PC-3 (cell line): ENCODE measurements at regions not wholly inside any gene's neighbourhood (a gene's known extent, or its start where the extent isn't known, plus 50 kb on each side); places are given as distances from the start of the nearest gene placed in this dataset.

ENCODE experiments used
- ATAC-seq: fragments of 200-7000 bp; cut with Tn5 transposase; 2 replicates; pipeline ENCODE4 v1.9.1; 2020; ENCODE audit warnings: mild to moderate bottlenecking, moderate library complexity
- BruUV-seq: library from RNA; stranded (reverse); fragments of 400-500 nt; replicated peaks from 2 replicates; lab custom pipeline; 2021; lab: Mats Ljungman, UMichigan
- CTCF ChIA-PET: fragments of 300-600 bp; sonication (Branson Sonifier 250); formaldehyde crosslinking; loops from one replicate; lab custom pipeline; 2022; ENCODE audit warnings: antibody characterized with exemption; lab: Charles Lee
- POLR2A ChIA-PET: fragments of 300-600 bp; sonication (Branson Sonifier 250); formaldehyde crosslinking; loops from one replicate; lab custom pipeline; 2022; ENCODE audit warnings: antibody characterized with exemption; ENCODE audit not compliant: unreplicated experiment; lab: Charles Lee
- DNase-seq: peaks from one replicate; pipeline ENCODE4 v3.0.0-alpha.2; 2015
- H2AFZ ChIP-seq: fragments of 300-600 bp; sonication (generic); 2 replicates; pipeline ENCODE4 v1.6.0; 2016; ENCODE audit warnings: antibody characterized with exemption, low read length
- H3F3A ChIP-seq: fragments of 300-600 bp; sonication (generic); one replicate; pipeline ENCODE4 v1.6.0; 2017; ENCODE audit warnings: antibody characterized with exemption, low read length, control low read depth, mild to moderate bottlenecking; ENCODE audit not compliant: unreplicated experiment
- H3K27ac ChIP-seq: fragments of 300-600 bp; sonication (generic); 2 replicates; pipeline ENCODE4 v1.5.1; 2016; ENCODE audit warnings: mild to moderate bottlenecking, low read length
- H3K27me3 ChIP-seq: fragments of 300-600 bp; sonication (generic); 2 replicates; pipeline ENCODE4 v1.6.1; 2016; ENCODE audit warnings: low read length, mixed read lengths
- H3K36me3 ChIP-seq: fragments of 300-600 bp; sonication (generic); 2 replicates; pipeline ENCODE4 v1.6.1; 2016; ENCODE audit warnings: low read depth, mixed run types, low read length, mixed read lengths
- H3K4me1 ChIP-seq: fragments of 300-600 bp; sonication (generic); 2 replicates; pipeline ENCODE4 v1.5.1; 2016; ENCODE audit warnings: low read length; ENCODE audit not compliant: insufficient read depth
- H3K4me2 ChIP-seq: fragments of 300-600 bp; sonication (generic); 2 replicates; pipeline ENCODE4 v1.6.0; 2016; ENCODE audit warnings: low read length
- H3K4me3 ChIP-seq: fragments of 300-600 bp; sonication (generic); 2 replicates; pipeline ENCODE4 v1.5.1; 2016; ENCODE audit warnings: mild to moderate bottlenecking, low read length, mixed read lengths
- H3K79me2 ChIP-seq: fragments of 300-600 bp; sonication (generic); 2 replicates; pipeline ENCODE4 v1.6.1; 2017; ENCODE audit warnings: low read length, mixed read lengths
- H3K9ac ChIP-seq: fragments of 300-600 bp; sonication (generic); 2 replicates; pipeline ENCODE4 v1.6.0; 2016; ENCODE audit warnings: mild to moderate bottlenecking, low read length
- H3K9me2 ChIP-seq: fragments of 300-600 bp; sonication (generic); replicated peaks from 2 replicates; pipeline ENCODE4 v1.6.1; 2016; ENCODE audit warnings: mixed run types, low read length, mixed read lengths
- H3K9me3 ChIP-seq: fragments of 300-600 bp; sonication (generic); 2 replicates; pipeline ENCODE4 v1.6.1; 2016; ENCODE audit warnings: low read length, mixed read lengths
- H4K20me1 ChIP-seq: fragments of 300-600 bp; sonication (generic); 2 replicates; pipeline ENCODE4 v1.6.1; 2016; ENCODE audit warnings: low read length, mixed read lengths
- CTCF ChIP-seq: fragments of 300-600 bp; sonication (generic); conservative IDR thresholded peaks from 2 replicates; pipeline ENCODE4 v1.5.1; 2017; ENCODE audit warnings: antibody characterized with exemption, low read depth, mild to moderate bottlenecking, low read length
- EZH2 ChIP-seq: fragments of 300-600 bp; sonication (generic); IDR thresholded peaks from one replicate; pipeline ENCODE4 v1.6.1; 2017; ENCODE audit warnings: antibody characterized with exemption, mild to moderate bottlenecking, low read length; ENCODE audit not compliant: unreplicated experiment
- EZH2phosphoT487 ChIP-seq: fragments of 300-600 bp; sonication (generic); IDR thresholded peaks from 2 replicates; pipeline ENCODE4 v1.6.1; 2018; ENCODE audit warnings: mild to moderate bottlenecking, antibody characterized with exemption, low read length, borderline replicate concordance
- intact Hi-C: fragments of 100-400 bp; cut with micrococcal nuclease; formaldehyde crosslinking; loops from 2 replicates; pipeline ENCODE4 v1.9.0; 2023

- ChIA-PET POLR2A (no interaction called here), CTCF (no interaction called here)
- DNase-seq, result no peak
- H2AFZ ChIP-seq, result no peak overlapping the region
- no peaks in the 10 kb centered on the region for H3K36me3 ChIP-seq
- TF ChIP-seq CTCF (no peak), EZH2 (no peak), EZH2phosphoT487 (no peak)
- no peaks in the 10 kb centered on the region for H3K79me2 ChIP-seq
- peaks cover 4% of the 10 kb centered on the region; the same call in 1 of the 2 replicates for H3K27me3 ChIP-seq
- no peaks in the 10 kb centered on the region for H3F3A ChIP-seq
- no peak overlapping the region for H3K4me3 ChIP-seq
- H3K4me1 ChIP-seq, result no peaks in the 10 kb centered on the region
- no peaks in the 10 kb centered on the region for H4K20me1 ChIP-seq
- H3K27ac ChIP-seq, result no peak overlapping the region
- no peak overlapping the region for H3K4me2 ChIP-seq
- BruUV-seq, result no TSS peak
- no peak for ATAC-seq
- intact Hi-C loops, result no loop called here
- no peak overlapping the region for H3K9ac ChIP-seq
- H3K9me3 ChIP-seq, result peaks cover 4% of the 10 kb centered on the region; the same call in 1 of the 2 replicates
- H3K9me2 ChIP-seq, result no peaks in the 10 kb centered on the region
Observed at GRCh38 chr1:4500441-4500840, 154.0 kb upstream of the AJAP1 start.

- Histone ChIP-seq H2AFZ (no peak overlapping the region), H3K4me2 (no peak overlapping the region), H3F3A (no peaks in the 10 kb centered on the region), H3K4me3 (no peak overlapping the region), H3K36me3 (no peaks in the 10 kb centered on the region), H3K27ac (no peak overlapping the region), H4K20me1 (no peaks in the 10 kb centered on the region), H3K9ac (no peak overlapping the region), H3K9me2 (no peaks in the 10 kb centered on the region), H3K79me2 (no peaks in the 10 kb centered on the region), H3K9me3 (0 out of 2 replicates have a peak, but pooled peaks cover 4% of the 10 kb centered on the region), H3K27me3 (peaks cover 4% of the 10 kb centered on the region; the same call in 1 of the 2 replicates), H3K4me1 (no peaks in the 10 kb centered on the region)
- intact Hi-C loops, result no loop called here
- no TSS peak for BruUV-seq
- CTCF ChIA-PET, result no interaction called here
- ATAC-seq (no peak), DNase-seq (no peak)
- TF ChIP-seq EZH2 (no peak), CTCF (no peak), EZH2phosphoT487 (no peak)
- POLR2A ChIA-PET, result interaction anchor here (0.6 kb wide), 1 partner anchor 1046 kb away, joined by 4 read pairs; no protein-coding TSS in a partner anchor
Observed at GRCh38 chr1:4506591-4506990, 147.8 kb upstream of the AJAP1 start.

GRCh38 chr1:4509206-4509605 lies 145.2 kb upstream of the AJAP1 start:
- ChIA-PET POLR2A (no interaction called here), CTCF (no interaction called here)
- Histone ChIP-seq H2AFZ (no peak overlapping the region), H3K27ac (no peak overlapping the region), H3K9me3 (0 out of 2 replicates have a peak, but pooled peaks cover 4% of the 10 kb centered on the region), H4K20me1 (no peaks in the 10 kb centered on the region), H3K4me2 (no peak overlapping the region), H3K36me3 (no peaks in the 10 kb centered on the region), H3K9ac (no peak overlapping the region), H3F3A (no peaks in the 10 kb centered on the region), H3K4me1 (no peaks in the 10 kb centered on the region), H3K79me2 (no peaks in the 10 kb centered on the region), H3K27me3 (no peaks in the 10 kb centered on the region), H3K4me3 (no peak overlapping the region), H3K9me2 (no peaks in the 10 kb centered on the region)
- intact Hi-C loops, result no loop called here
- no TSS peak for BruUV-seq
- TF ChIP-seq CTCF, result no peak
- no peak for DNase-seq
- ATAC-seq, result no peak
